GM12878 (cell line): ENCODE measurements at regions not wholly inside any gene's neighbourhood (a gene's known extent, or its start where the extent isn't known, plus 50 kb on each side); places are given as distances from the start of the nearest gene placed in this dataset.

Experiments
- ATAC-seq: fragments of 200-7000 bp; cut with Tn5 transposase; 3 replicates; pipeline ENCODE4 v1.9.1; 2020; ENCODE audit warnings: mild to moderate bottlenecking, moderate library complexity
- BruUV-seq: library from RNA; stranded (reverse); fragments of 400-500 nt; replicated peaks from 2 replicates; lab custom pipeline; 2021; lab: Mats Ljungman, UMichigan
- CTCF ChIA-PET: fragments of 300-600 bp; sonication (Branson Sonifier 250); formaldehyde crosslinking; extraction: SDS; loops from one replicate; lab custom pipeline; 2021; ENCODE audit warnings: inconsistent platforms; lab: Yijun Ruan, JAX
- POLR2A ChIA-PET: fragments of 350-600 bp; formaldehyde crosslinking; extraction: SDS; loops from one replicate; lab custom pipeline; 2021; ENCODE audit warnings: inconsistent platforms; lab: Charles Lee
- RAD21 ChIA-PET: fragments of 300-600 bp; sonication (Branson Sonifier 250); formaldehyde crosslinking; loops from one replicate; lab custom pipeline; 2023; ENCODE audit warnings: antibody characterized with exemption; ENCODE audit not compliant: unreplicated experiment; lab: Charles Lee
- SMC1A ChIA-PET: fragments of 300-600 bp; sonication (Branson Sonifier 250); formaldehyde crosslinking; loops from one replicate; lab custom pipeline; 2023; ENCODE audit not compliant: unreplicated experiment, uncharacterized antibody; lab: Charles Lee
- DNase-seq: peaks from one replicate; pipeline ENCODE4 v3.0.0-alpha.2; 2011; ENCODE audit warnings: low read depth, low spot score
- FAIRE-seq: peaks from 3 replicates; lab custom pipeline; 2011; peaks lifted over from hg19 to GRCh38; lab: Jason Lieb, UNC
- H2AFZ ChIP-seq: 2 replicates; pipeline ENCODE4 v1.6.0; 2011; ENCODE audit warnings: low read depth, low read length, control low read depth; ENCODE audit not compliant: control insufficient read depth
- H3K27ac ChIP-seq: 2 replicates; pipeline ENCODE4 v1.5.1; 2011; ENCODE audit warnings: control low read depth; ENCODE audit not compliant: control insufficient read depth, insufficient read depth
- H3K27me3 ChIP-seq, 2 experiments: replicated peaks in 1 of 2; 2 replicates each; pipeline versions ENCODE4 v1.6.0 to v1.6.1; 2011; ENCODE audit warnings: low read length in 1 of 2; ENCODE audit not compliant: control insufficient read depth in 2 of 2, insufficient read depth in 2 of 2
- H3K36me3 ChIP-seq, 2 experiments: 2 replicates each; pipeline ENCODE4 v1.5.1; 2011; ENCODE audit warnings: low read length in 1 of 2; ENCODE audit not compliant: control insufficient read depth in 2 of 2, insufficient read depth in 2 of 2
- H3K4me1 ChIP-seq: 2 replicates; pipeline ENCODE4 v1.6.1; 2011; ENCODE audit warnings: mild to moderate bottlenecking, low read length, moderate library complexity, mixed read lengths; ENCODE audit not compliant: control insufficient read depth, insufficient read depth
- H3K4me2 ChIP-seq: 2 replicates; pipeline ENCODE4 v1.6.0; 2011; ENCODE audit warnings: control low read depth; ENCODE audit not compliant: control insufficient read depth, insufficient read depth
- H3K4me3 ChIP-seq: fragments of 200-600 bp; sonication (generic); 2 replicates; pipeline ENCODE4 v1.5.1; 2016
- H3K79me2 ChIP-seq: 2 replicates; pipeline ENCODE4 v1.6.0; 2011; ENCODE audit warnings: low read length; ENCODE audit not compliant: control insufficient read depth, insufficient read depth
- H3K9ac ChIP-seq: 2 replicates; pipeline ENCODE4 v1.8.0; 2011; ENCODE audit warnings: low read length, control low read depth, mixed read lengths; ENCODE audit not compliant: control insufficient read depth, insufficient read depth
- H3K9me3 ChIP-seq: replicated peaks from 3 replicates; pipeline ENCODE4 v1.5.1; 2011; ENCODE audit warnings: mild to moderate bottlenecking, low read length; ENCODE audit not compliant: control insufficient read depth, insufficient read depth
- H4K20me1 ChIP-seq: 2 replicates; pipeline ENCODE4 v1.6.0; 2011; ENCODE audit not compliant: control insufficient read depth, insufficient read depth
- ASH2L ChIP-seq: fragments of 300-600, 200-600 bp; sonication (generic); IDR thresholded peaks from 2 replicates; pipeline ENCODE4 v1.6.1; 2017; ENCODE audit warnings: low read depth, mild to moderate bottlenecking, borderline replicate concordance
- CBX3 ChIP-seq: fragments of 200-600 bp; sonication (generic); IDR thresholded peaks from 2 replicates; pipeline ENCODE4 v1.6.1; 2016; ENCODE audit warnings: low read depth, borderline replicate concordance
- CREB1 ChIP-seq: IDR thresholded peaks from 2 replicates; pipeline ENCODE4 v1.6.1; 2012; ENCODE audit warnings: low read depth, mild to moderate bottlenecking, inconsistent platforms
- E4F1 ChIP-seq: fragments of 450-650 bp; IDR thresholded peaks from 2 replicates; pipeline ENCODE4 v1.6.1; 2018; ENCODE audit warnings: borderline replicate concordance, mild to moderate bottlenecking; ENCODE audit not compliant: partially characterized antibody
- ETV6 ChIP-seq, 2 experiments: fragments of 450-650 bp in 1 of 2; IDR thresholded peaks in 1 of 2; conservative IDR thresholded peaks in 1 of 2; 2 replicates each; pipeline ENCODE4 v1.6.1; 2014; ENCODE audit warnings: antibody characterized with exemption in 1 of 2, borderline replicate concordance in 1 of 2, low read depth in 1 of 2, mild to moderate bottlenecking in 1 of 2, moderate library complexity in 1 of 2
- EZH2 ChIP-seq: IDR thresholded peaks from 2 replicates; pipeline ENCODE4 v1.6.1; 2012; ENCODE audit warnings: low read depth, mild to moderate bottlenecking, control low read depth, inconsistent platforms, low read length, borderline replicate concordance; ENCODE audit not compliant: control insufficient read depth
- IKZF1 ChIP-seq: fragments of 450-650 bp; conservative IDR thresholded peaks from 2 replicates; pipeline ENCODE4 v1.6.1; 2017; ENCODE audit warnings: antibody characterized with exemption, mild to moderate bottlenecking
- MEF2A ChIP-seq: IDR thresholded peaks from 2 replicates; pipeline ENCODE4 v1.6.1; 2011; ENCODE audit warnings: low read depth, mild to moderate bottlenecking, low read length, moderate library complexity; ENCODE audit not compliant: insufficient read depth
- PAX8 ChIP-seq: fragments of 450-650 bp; IDR thresholded peaks from 2 replicates; pipeline ENCODE4 v1.6.1; 2017; ENCODE audit warnings: mild to moderate bottlenecking, moderate library complexity
- POU2F2 ChIP-seq: IDR thresholded peaks from 3 replicates; pipeline ENCODE4 v1.6.1; 2011; ENCODE audit warnings: low read depth, mild to moderate bottlenecking, low read length, borderline replicate concordance
- RAD21 ChIP-seq: IDR thresholded peaks from 2 replicates; pipeline ENCODE4 v1.6.1; 2011; ENCODE audit warnings: mild to moderate bottlenecking, low read depth, low read length, moderate library complexity; ENCODE audit not compliant: insufficient read depth
- RAD51 ChIP-seq: fragments of 450-650 bp; IDR thresholded peaks from 2 replicates; pipeline ENCODE4 v1.6.1; 2016; ENCODE audit warnings: moderate library complexity, mild to moderate bottlenecking, inconsistent platforms
- TAF1 ChIP-seq: IDR thresholded peaks from 2 replicates; pipeline ENCODE4 v1.6.1; 2011; ENCODE audit warnings: mild to moderate bottlenecking, low read depth, low read length, borderline replicate concordance
- ZNF24 ChIP-seq: fragments of 450-650 bp; IDR thresholded peaks from 2 replicates; pipeline ENCODE4 v1.6.1; 2017; ENCODE audit warnings: antibody characterized with exemption, mild to moderate bottlenecking
- ZNF592 ChIP-seq: fragments of 450-650 bp; IDR thresholded peaks from 2 replicates; pipeline ENCODE4 v1.6.1; 2017; ENCODE audit warnings: mild to moderate bottlenecking, moderate library complexity
- WGBS: methylation state at CpG from one replicate; pipeline ENCODE4 v1.1.6; 2016; ENCODE audit warnings: low lambda C conversion rate; ENCODE audit not compliant: insufficient replicate concordance, insufficient coverage; ENCODE audit errors: missing lambda C conversion rate; 5-methylcytosine and 5-hydroxymethylcytosine counted together
- in situ Hi-C: fragments of 300-500 bp; cut with MboI; formaldehyde crosslinking; loops from 9 replicates; pipeline ENCODE4 v1.14.3; 2018; ENCODE audit warnings: mixed read lengths
- intact Hi-C: fragments of 100-400 bp; cut with micrococcal nuclease; formaldehyde crosslinking; loops from one replicate; pipeline ENCODE4 v1.14.2; 2022; ENCODE audit not compliant: unreplicated experiment
- TF ChIP-seq, protein P1 (sequence below): fragments of 450-650 bp; formaldehyde crosslinking; IDR thresholded peaks from 2 replicates; pipeline ENCODE4 v1.5.0; 2022; ENCODE audit warnings: mild to moderate bottlenecking, missing genetic modification characterization

GRCh38 chr5:98243972-98244371 is 529.5 kb upstream of the RGMB start:
- CTCF ChIA-PET, result no interaction called here

More at GRCh38 chr5:98243972-98244371, 529.5 kb upstream of the RGMB start:
- Histone ChIP-seq H3K27ac (no peak overlapping the region), H3K27me3 (no peaks in the 10 kb centered on the region), H3K9me3 (no peaks in the 10 kb centered on the region), H3K4me3 (no peak overlapping the region), H3K4me2 (no peak overlapping the region), H4K20me1 (no peaks in the 10 kb centered on the region), H3K9ac (no peak overlapping the region), H3K79me2 (no peaks in the 10 kb centered on the region), H3K4me1 (no peaks in the 10 kb centered on the region), H3K36me3 (no peaks in the 10 kb centered on the region), H2AFZ (no peak overlapping the region)
- POLR2A ChIA-PET, result no interaction called here
- RAD21 ChIA-PET, result no interaction called here
- no peak for ATAC-seq
- intact Hi-C loops (no loop called here), in situ Hi-C loops (no loop called here)
- BruUV-seq, result no TSS peak
- 0% methylated on average over 1 of the region's 1 CpG for WGBS
- no peak for FAIRE-seq
- SMC1A ChIA-PET, result no interaction called here
- TF ChIP-seq IKZF1 (no peak), EZH2 (no peak), POU2F2 (no peak), ZNF24 (no peak), CREB1 (no peak), TAF1 (no peak), RAD21 (no peak), E4F1 (no peak), RAD51 (no peak), CBX3 (no peak), MEF2A (no peak), ETV6 (conservative IDR thresholded peaks at IDR 0.05 in 1 of 2, IDR thresholded peaks at IDR 0.05 in 1 of 2; ENCODE audit: borderline replicate concordance in 1 of 2, low read depth in 1 of 2) (no peak), ASH2L (no peak), PAX8 (no peak), ZNF592 (no peak)
- TF ChIP-seq, protein P1, sequence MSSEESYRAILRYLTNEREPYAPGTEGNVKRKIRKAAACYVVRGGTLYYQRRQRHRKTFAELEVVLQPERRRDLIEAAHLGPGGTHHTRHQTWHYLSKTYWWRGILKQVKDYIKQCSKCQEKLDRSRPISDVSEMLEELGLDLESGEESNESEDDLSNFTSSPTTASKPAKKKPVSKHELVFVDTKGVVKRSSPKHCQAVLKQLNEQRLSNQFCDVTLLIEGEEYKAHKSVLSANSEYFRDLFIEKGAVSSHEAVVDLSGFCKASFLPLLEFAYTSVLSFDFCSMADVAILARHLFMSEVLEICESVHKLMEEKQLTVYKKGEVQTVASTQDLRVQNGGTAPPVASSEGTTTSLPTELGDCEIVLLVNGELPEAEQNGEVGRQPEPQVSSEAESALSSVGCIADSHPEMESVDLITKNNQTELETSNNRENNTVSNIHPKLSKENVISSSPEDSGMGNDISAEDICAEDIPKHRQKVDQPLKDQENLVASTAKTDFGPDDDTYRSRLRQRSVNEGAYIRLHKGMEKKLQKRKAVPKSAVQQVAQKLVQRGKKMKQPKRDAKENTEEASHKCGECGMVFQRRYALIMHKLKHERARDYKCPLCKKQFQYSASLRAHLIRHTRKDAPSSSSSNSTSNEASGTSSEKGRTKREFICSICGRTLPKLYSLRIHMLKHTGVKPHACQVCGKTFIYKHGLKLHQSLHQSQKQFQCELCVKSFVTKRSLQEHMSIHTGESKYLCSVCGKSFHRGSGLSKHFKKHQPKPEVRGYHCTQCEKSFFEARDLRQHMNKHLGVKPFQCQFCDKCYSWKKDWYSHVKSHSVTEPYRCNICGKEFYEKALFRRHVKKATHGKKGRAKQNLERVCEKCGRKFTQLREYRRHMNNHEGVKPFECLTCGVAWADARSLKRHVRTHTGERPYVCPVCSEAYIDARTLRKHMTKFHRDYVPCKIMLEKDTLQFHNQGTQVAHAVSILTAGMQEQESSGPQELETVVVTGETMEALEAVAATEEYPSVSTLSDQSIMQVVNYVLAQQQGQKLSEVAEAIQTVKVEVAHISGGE (CRISPR knock-in tag), result no peak
- no peak for DNase-seq
